ENCODE measurements at regions not wholly inside any gene's neighbourhood (a gene's known extent, or its start where the extent isn't known, plus 50 kb on each side); places are given as distances from the start of the nearest gene placed in this dataset.

GRCh38 chr7:10085231-10085630 is 888.4 kb upstream of the PHF14 start:
- TF ChIP-seq, protein P1, sequence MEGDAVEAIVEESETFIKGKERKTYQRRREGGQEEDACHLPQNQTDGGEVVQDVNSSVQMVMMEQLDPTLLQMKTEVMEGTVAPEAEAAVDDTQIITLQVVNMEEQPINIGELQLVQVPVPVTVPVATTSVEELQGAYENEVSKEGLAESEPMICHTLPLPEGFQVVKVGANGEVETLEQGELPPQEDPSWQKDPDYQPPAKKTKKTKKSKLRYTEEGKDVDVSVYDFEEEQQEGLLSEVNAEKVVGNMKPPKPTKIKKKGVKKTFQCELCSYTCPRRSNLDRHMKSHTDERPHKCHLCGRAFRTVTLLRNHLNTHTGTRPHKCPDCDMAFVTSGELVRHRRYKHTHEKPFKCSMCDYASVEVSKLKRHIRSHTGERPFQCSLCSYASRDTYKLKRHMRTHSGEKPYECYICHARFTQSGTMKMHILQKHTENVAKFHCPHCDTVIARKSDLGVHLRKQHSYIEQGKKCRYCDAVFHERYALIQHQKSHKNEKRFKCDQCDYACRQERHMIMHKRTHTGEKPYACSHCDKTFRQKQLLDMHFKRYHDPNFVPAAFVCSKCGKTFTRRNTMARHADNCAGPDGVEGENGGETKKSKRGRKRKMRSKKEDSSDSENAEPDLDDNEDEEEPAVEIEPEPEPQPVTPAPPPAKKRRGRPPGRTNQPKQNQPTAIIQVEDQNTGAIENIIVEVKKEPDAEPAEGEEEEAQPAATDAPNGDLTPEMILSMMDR (IDR thresholded peaks at IDR 0.05; ENCODE audit: low read depth, low read length) = no peak
- TF ChIP-seq MYC (IDR thresholded peaks at IDR 0.05; ENCODE audit: low read depth, low read length) = no peak
- no peak for TF ChIP-seq MAX (IDR thresholded peaks at IDR 0.05; ENCODE audit: low read depth, low read length)
- TF ChIP-seq POLR2A (IDR thresholded peaks at IDR 0.05; ENCODE audit: extremely low read depth, insufficient read length) = no peak

Data from NB4 (cell line).